GM12874 (cell line): ENCODE measurements at regions not wholly inside any gene's neighbourhood (a gene's known extent, or its start where the extent isn't known, plus 50 kb on each side); places are given as distances from the start of the nearest gene placed in this dataset.

Experiments used
- CTCF ChIP-seq: IDR thresholded peaks from 2 replicates; pipeline ENCODE4 v1.5.1; 2011; ENCODE audit warnings: low read depth, mild to moderate bottlenecking, control low read depth, low read length, moderate library complexity; ENCODE audit not compliant: insufficient read depth

- no peak for TF ChIP-seq CTCF
Observed at GRCh38 chr2:189248141-189248540, 68.6 kb upstream of the COL5A2 start.

GRCh38 chr2:189249171-189249570 is 69.6 kb upstream of the COL5A2 start:
- no peak for TF ChIP-seq CTCF

GRCh38 chr2:189249901-189250300 is 70.3 kb upstream of the COL5A2 start:
- no peak for TF ChIP-seq CTCF

- no peak for TF ChIP-seq CTCF
Observed at GRCh38 chr2:189252991-189253675, 73.6 kb upstream of the COL5A2 start.

- TF ChIP-seq CTCF = no peak
Observed at GRCh38 chr2:189253836-189254235, 74.3 kb upstream of the COL5A2 start.

GRCh38 chr2:189254268-189254883 is 74.8 kb upstream of the COL5A2 start:
- TF ChIP-seq CTCF = no peak

- TF ChIP-seq CTCF = no peak
Observed at GRCh38 chr2:189255711-189256110, 76.2 kb upstream of the COL5A2 start.
